ENCODE measurements at regions not wholly inside any gene's neighbourhood (a gene's known extent, or its start where the extent isn't known, plus 50 kb on each side); places are given as distances from the start of the nearest gene placed in this dataset.

DNA sequence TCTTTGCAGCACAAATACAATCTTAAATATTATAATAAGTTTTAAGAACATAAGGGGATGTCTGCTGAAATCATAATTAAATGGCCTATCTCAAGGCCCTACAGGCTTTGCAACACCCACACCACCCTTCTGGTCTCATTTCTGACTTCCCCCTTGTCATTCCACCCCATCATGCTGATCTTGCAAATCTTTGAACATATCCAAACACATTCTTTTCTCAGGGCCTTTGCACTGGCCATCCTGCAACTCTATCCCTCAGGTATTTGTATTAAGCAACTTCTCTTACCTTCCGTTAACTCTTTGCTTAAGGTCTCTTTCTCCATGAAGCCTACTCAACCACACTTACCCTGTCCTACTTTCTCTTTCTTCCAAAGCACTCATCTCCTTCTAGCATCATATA lies 51.8 kb upstream of the CCDC150 start:
- Histone ChIP-seq H3K27ac (no peak overlapping the region), H3K9me3 (no peaks in the 10 kb centered on the region), H3K4me1 (peaks cover 0 to 12% (median 0%) of the 10 kb centered on the region in 12 donors), H3K4me3 (no peak overlapping the region), H3K36me3 (no peaks in the 10 kb centered on the region), H3K27me3 (peaks cover 0 to 33% (median 0%) of the 10 kb centered on the region in 9 donors)
- WGBS, 4 donors, result 0 to 1% (median 0%) methylated on average over 1 of the region's 1 CpG
- intact Hi-C loops (cut with DNase I), result loop anchor here in 2 of 10 donors (10.0 kb wide), 1 partner anchor 113 kb away; no protein-coding TSS in a partner anchor
- no peak for TF ChIP-seq POLR2A (IDR thresholded peaks at IDR 0.05)
- TF ChIP-seq, protein P1, sequence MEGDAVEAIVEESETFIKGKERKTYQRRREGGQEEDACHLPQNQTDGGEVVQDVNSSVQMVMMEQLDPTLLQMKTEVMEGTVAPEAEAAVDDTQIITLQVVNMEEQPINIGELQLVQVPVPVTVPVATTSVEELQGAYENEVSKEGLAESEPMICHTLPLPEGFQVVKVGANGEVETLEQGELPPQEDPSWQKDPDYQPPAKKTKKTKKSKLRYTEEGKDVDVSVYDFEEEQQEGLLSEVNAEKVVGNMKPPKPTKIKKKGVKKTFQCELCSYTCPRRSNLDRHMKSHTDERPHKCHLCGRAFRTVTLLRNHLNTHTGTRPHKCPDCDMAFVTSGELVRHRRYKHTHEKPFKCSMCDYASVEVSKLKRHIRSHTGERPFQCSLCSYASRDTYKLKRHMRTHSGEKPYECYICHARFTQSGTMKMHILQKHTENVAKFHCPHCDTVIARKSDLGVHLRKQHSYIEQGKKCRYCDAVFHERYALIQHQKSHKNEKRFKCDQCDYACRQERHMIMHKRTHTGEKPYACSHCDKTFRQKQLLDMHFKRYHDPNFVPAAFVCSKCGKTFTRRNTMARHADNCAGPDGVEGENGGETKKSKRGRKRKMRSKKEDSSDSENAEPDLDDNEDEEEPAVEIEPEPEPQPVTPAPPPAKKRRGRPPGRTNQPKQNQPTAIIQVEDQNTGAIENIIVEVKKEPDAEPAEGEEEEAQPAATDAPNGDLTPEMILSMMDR (IDR thresholded peaks at IDR 0.05), result no peak
- DNase-seq (no peak), ATAC-seq (no peak)

DNA sequence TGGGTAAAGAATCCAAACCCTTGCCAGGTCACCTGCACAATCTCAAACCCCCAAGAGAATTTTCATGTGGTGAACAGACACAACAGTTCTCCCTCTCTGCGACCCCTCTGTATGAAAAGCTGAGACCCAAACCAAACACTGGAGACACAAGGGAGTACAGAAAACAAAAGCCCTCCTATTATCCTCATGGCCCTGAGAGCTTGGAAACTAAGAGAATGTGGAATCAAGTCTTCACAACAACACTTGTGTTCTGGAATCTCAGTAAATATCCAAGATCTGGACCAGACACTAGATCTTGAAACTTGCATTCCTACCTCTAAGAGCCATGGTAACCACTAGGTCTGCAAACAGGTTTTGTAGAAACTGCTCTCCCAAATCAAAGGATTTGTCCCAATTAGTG lies 50.1 kb upstream of the CCDC150 start:
- Histone ChIP-seq H3K36me3 (no peaks in the 10 kb centered on the region), H3K9me3 (no peaks in the 10 kb centered on the region), H3K4me3 (no peak overlapping the region), H3K27ac (no peak overlapping the region), H3K27me3 (peaks cover 0 to 50% (median 0%) of the 10 kb centered on the region in 9 donors), H3K4me1 (peaks cover 0 to 14% (median 1%) of the 10 kb centered on the region in 12 donors)
- intact Hi-C loops (cut with DNase I), result loop anchor here in 2 of 10 donors (10.0 kb wide), 1 partner anchor 115 kb away; no protein-coding TSS in a partner anchor
- TF ChIP-seq POLR2A (IDR thresholded peaks at IDR 0.05), result no peak
- TF ChIP-seq, protein P1 (IDR thresholded peaks at IDR 0.05), result no peak
- ATAC-seq, result no peak
- 86 to 93% (median 86%) methylated on average over 1 of the region's 1 CpG for WGBS, 4 donors
- no peak for DNase-seq
